Uterus (tissue), 3 donors: ENCODE measurements at regions not wholly inside any gene's neighbourhood (a gene's known extent, or its start where the extent isn't known, plus 50 kb on each side); places are given as distances from the start of the nearest gene placed in this dataset.

Source experiments
- DNase-seq, 2 donors: peaks; one replicate each; pipeline ENCODE4 v3.0.0-alpha.2; 2019 to 2020
- H3K27ac ChIP-seq, 2 donors: fragments of 200-600 bp; sonication (generic); 1 replicate in 1 of 2; 2 replicates in 1 of 2; pipeline ENCODE4 v1.5.1; 2016 to 2018
- H3K27me3 ChIP-seq, 2 donors: fragments of 200-600 bp; sonication (generic); one replicate each; pipeline ENCODE4 v1.5.1; 2018 to 2019; ENCODE audit warnings: control low read depth in 1 of 2
- H3K36me3 ChIP-seq, 2 donors: fragments of 200-600 bp; sonication (generic); one replicate each; pipeline ENCODE4 v1.5.1; 2019; ENCODE audit warnings: control low read depth in 1 of 2
- H3K4me1 ChIP-seq, 2 donors: fragments of 200-600 bp; sonication (generic); one replicate each; pipeline ENCODE4 v1.5.1; 2018 to 2019; ENCODE audit warnings: control low read depth in 1 of 2
- H3K4me3 ChIP-seq, 2 donors: fragments of 200-600 bp; sonication (generic); 1 replicate in 1 of 2; 2 replicates in 1 of 2; pipeline ENCODE4 v1.5.1; 2018 to 2019; ENCODE audit warnings: mild to moderate bottlenecking in 1 of 2
- H3K9me3 ChIP-seq, 2 donors: fragments of 200-600 bp; sonication (generic); one replicate each; pipeline ENCODE4 v1.5.1; 2019; ENCODE audit warnings: control low read depth in 1 of 2
- POLR2A ChIP-seq, 2 donors: fragments of 450-650 bp; IDR thresholded peaks; one replicate each; pipeline ENCODE4 v1.6.1; 2016; ENCODE audit warnings: antibody characterized with exemption in 2 of 2, mild to moderate bottlenecking in 1 of 2, moderate library complexity in 1 of 2
- intact Hi-C: fragments of 100-400 bp; cut with DNase I; formaldehyde crosslinking; loops from one replicate; pipeline ENCODE4 v1.15.1; 2023; ENCODE audit warnings: low total_unique reads
- TF ChIP-seq, protein P1 (sequence below), 4 experiments: fragments of 200-600 bp in 2 of 4; fragments of 450-650 bp in 2 of 4; sonication (generic) in 2 of 4; IDR thresholded peaks; one replicate each; pipeline ENCODE4 v1.5.1; 2016 to 2019; ENCODE audit warnings: antibody characterized with exemption in 4 of 4, mild to moderate bottlenecking in 2 of 4, moderate library complexity in 1 of 4
- donor health status: DM: yes; HTN: yes; CAD: no.

- Histone ChIP-seq H3K4me1 (no peaks in the 10 kb centered on the region), H3K36me3 (no peaks in the 10 kb centered on the region), H3K27ac (no peak overlapping the region), H3K9me3 (no peaks in the 10 kb centered on the region), H3K4me3 (no peak overlapping the region), H3K27me3 (no peaks in the 10 kb centered on the region)
- intact Hi-C loops: no loop called here
- TF ChIP-seq, protein P1, sequence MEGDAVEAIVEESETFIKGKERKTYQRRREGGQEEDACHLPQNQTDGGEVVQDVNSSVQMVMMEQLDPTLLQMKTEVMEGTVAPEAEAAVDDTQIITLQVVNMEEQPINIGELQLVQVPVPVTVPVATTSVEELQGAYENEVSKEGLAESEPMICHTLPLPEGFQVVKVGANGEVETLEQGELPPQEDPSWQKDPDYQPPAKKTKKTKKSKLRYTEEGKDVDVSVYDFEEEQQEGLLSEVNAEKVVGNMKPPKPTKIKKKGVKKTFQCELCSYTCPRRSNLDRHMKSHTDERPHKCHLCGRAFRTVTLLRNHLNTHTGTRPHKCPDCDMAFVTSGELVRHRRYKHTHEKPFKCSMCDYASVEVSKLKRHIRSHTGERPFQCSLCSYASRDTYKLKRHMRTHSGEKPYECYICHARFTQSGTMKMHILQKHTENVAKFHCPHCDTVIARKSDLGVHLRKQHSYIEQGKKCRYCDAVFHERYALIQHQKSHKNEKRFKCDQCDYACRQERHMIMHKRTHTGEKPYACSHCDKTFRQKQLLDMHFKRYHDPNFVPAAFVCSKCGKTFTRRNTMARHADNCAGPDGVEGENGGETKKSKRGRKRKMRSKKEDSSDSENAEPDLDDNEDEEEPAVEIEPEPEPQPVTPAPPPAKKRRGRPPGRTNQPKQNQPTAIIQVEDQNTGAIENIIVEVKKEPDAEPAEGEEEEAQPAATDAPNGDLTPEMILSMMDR (IDR thresholded peaks at IDR 0.05): no peak
- DNase-seq: no peak
These were observed 394.6 kb upstream of the MMS22L start for GRCh38 chr6:97677626-97678025.

DNA sequence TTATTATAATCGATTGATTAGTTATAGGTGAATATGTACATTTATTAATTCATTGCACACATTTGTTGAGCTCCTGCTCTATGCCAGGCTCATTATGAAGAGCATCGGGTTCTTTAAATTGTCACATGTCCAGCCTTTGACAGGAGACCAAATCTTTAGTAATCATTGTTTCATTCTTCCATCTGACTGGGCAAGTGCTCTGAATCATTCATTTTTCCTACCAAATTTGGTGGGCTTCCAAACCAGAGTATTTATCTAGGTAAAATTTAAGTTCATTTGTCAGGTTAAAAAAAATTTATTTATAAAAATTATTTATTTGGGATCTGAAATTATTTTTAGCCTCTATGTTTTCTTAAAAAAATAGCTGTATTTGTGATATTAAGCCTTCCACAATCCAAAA is 404.9 kb upstream of the MMS22L start:
- Histone ChIP-seq H3K27me3 (no peaks in the 10 kb centered on the region), H3K27ac (no peak overlapping the region), H3K9me3 (no peaks in the 10 kb centered on the region), H3K4me1 (no peaks in the 10 kb centered on the region), H3K4me3 (no peak overlapping the region), H3K36me3 (no peaks in the 10 kb centered on the region)
- intact Hi-C loops: no loop called here
- no peak for DNase-seq
- TF ChIP-seq, protein P1 (IDR thresholded peaks at IDR 0.05): no peak
- no peak for TF ChIP-seq POLR2A (IDR thresholded peaks at IDR 0.05)

DNA sequence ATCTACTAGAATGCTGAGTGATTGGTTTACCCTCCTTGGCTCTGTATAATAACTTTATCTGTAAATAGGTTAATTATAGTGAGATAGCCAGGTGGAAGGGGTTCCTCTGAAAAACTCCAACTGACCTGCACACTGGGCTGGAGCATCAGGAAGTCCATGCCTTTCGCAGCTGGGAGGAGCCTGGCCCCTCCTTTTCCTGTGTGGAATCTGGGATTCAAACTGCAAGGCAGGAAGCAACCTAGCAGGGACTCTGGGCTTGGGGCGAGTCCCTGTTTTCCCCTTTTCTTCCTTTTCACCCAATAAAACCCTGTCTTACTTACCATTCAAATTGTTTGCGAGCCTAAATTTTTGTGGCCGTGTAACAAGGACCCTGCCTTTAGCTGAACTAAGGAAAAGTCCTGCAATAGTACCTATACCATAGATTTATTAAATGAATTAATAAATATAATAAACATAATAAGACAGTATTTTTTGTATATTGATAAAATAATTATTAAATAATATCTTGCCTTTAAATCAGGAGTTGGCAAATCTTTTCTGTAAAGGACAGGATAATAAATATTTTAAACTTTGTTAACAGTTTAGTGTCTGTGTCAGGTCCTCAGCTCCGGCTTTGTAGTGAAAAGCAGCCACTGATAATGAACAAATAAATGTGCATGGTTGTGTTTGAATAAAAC is 406.2 kb upstream of the MMS22L start:
- H3K36me3 ChIP-seq: no peaks in the 10 kb centered on the region
- no peaks in the 10 kb centered on the region for H3K9me3 ChIP-seq
- TF ChIP-seq, protein P1 (IDR thresholded peaks at IDR 0.05): no peak
- no peak for TF ChIP-seq POLR2A (IDR thresholded peaks at IDR 0.05)
- no peak overlapping the region for H3K4me3 ChIP-seq
- intact Hi-C loops: no loop called here
- DNase-seq: no peak
- H3K4me1 ChIP-seq: no peaks in the 10 kb centered on the region
- no peak overlapping the region for H3K27ac ChIP-seq
- H3K27me3 ChIP-seq: no peaks in the 10 kb centered on the region

DNA sequence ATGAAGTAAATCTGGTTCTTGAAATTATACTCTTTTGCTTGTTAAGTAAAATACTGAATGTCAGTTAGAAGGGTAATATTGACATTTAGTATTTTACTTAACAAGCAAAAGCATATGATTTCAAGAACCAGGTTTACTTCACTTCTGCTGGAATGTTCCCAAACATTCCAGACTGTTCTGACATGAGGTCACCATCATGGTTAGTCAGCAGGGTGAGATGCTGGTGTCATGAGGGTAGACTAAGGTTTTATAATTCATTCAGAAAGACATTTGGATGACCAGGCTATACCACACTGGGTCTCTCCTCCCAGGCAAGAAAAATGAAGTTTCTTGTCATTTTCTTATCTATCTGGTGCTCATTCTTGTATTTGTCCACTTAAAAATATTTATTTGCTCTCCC is 414.4 kb upstream of the MMS22L start:
- Histone ChIP-seq H3K27me3 (no peaks in the 10 kb centered on the region), H3K36me3 (no peaks in the 10 kb centered on the region), H3K4me1 (no peaks in the 10 kb centered on the region), H3K4me3 (no peak overlapping the region), H3K27ac (no peak overlapping the region), H3K9me3 (no peaks in the 10 kb centered on the region)
- intact Hi-C loops: no loop called here
- no peak for DNase-seq
- TF ChIP-seq POLR2A (IDR thresholded peaks at IDR 0.05): no peak
- TF ChIP-seq, protein P1 (IDR thresholded peaks at IDR 0.05): no peak

- Histone ChIP-seq H3K36me3 (no peaks in the 10 kb centered on the region), H3K9me3 (no peaks in the 10 kb centered on the region), H3K4me3 (no peak overlapping the region), H3K27ac (no peak overlapping the region), H3K27me3 (no peaks in the 10 kb centered on the region), H3K4me1 (no peaks in the 10 kb centered on the region)
- DNase-seq: no peak
- intact Hi-C loops: no loop called here
- TF ChIP-seq, protein P1 (IDR thresholded peaks at IDR 0.05): no peak
- no peak for TF ChIP-seq POLR2A (IDR thresholded peaks at IDR 0.05)
These were observed 418.8 kb upstream of the MMS22L start for GRCh38 chr6:97701801-97702200.
